SU-DHL-6 (cell line): ENCODE measurements at regions not wholly inside any gene's neighbourhood (a gene's known extent, or its start where the extent isn't known, plus 50 kb on each side); places are given as distances from the start of the nearest gene placed in this dataset.

ENCODE experiments used
- H2AFZ ChIP-seq: fragments of 200-600 bp; sonication (generic); 2 replicates; pipeline ENCODE4 v1.6.1; 2014; ENCODE audit warnings: low read depth, mild to moderate bottlenecking, moderate library complexity, mixed read lengths, antibody characterized with exemption, low read length; ENCODE audit not compliant: severe bottlenecking
- H3F3A ChIP-seq: fragments of 200-600 bp; shearing (Covaris generic); 2 replicates; pipeline ENCODE4 v1.6.0; 2016; ENCODE audit warnings: antibody characterized with exemption, mild to moderate bottlenecking; ENCODE audit not compliant: insufficient read depth
- H3K27ac ChIP-seq: fragments of 200-600 bp; sonication (generic); 2 replicates; pipeline ENCODE4 v1.5.1; 2016; ENCODE audit warnings: low read depth, mild to moderate bottlenecking, low read length, moderate library complexity, mixed read lengths
- H3K27me3 ChIP-seq: fragments of 200-600 bp; sonication (generic), shearing (Covaris generic); 2 replicates; pipeline ENCODE4 v1.6.0; 2014; ENCODE audit warnings: mild to moderate bottlenecking, low read length
- H3K36me3 ChIP-seq: fragments of 200-600 bp; sonication (generic); 2 replicates; pipeline ENCODE4 v1.6.1; 2014; ENCODE audit warnings: mild to moderate bottlenecking, low read length, mixed read lengths
- H3K4me2 ChIP-seq: fragments of 300-600, 200-600 bp; shearing (Covaris generic), sonication (generic); 2 replicates; pipeline ENCODE4 v1.6.0; 2014; ENCODE audit warnings: low read length, low read depth, mild to moderate bottlenecking; ENCODE audit not compliant: poor library complexity, severe bottlenecking
- H3K4me3 ChIP-seq: fragments of 200-600 bp; sonication (generic); 2 replicates; pipeline ENCODE4 v1.5.1; 2014; ENCODE audit warnings: antibody characterized with exemption, low read length, mild to moderate bottlenecking, mixed read lengths; ENCODE audit not compliant: insufficient read depth, poor library complexity, severe bottlenecking
- H3K79me2 ChIP-seq: fragments of 200-600 bp; sonication (generic); 2 replicates; pipeline ENCODE4 v1.6.1; 2014; ENCODE audit warnings: mild to moderate bottlenecking, low read length, moderate library complexity; ENCODE audit not compliant: insufficient read depth
- H3K9ac ChIP-seq: fragments of 200-600 bp; sonication (generic); 2 replicates; pipeline ENCODE4 v1.7.0; 2014; ENCODE audit warnings: mild to moderate bottlenecking, low read length
- H3K9me2 ChIP-seq: fragments of 200-600 bp; sonication (generic); replicated peaks from 2 replicates; pipeline ENCODE4 v1.6.1; 2014; ENCODE audit warnings: low read length; ENCODE audit not compliant: insufficient read depth
- H3K9me3 ChIP-seq: fragments of 200-600 bp; sonication (generic); 2 replicates; pipeline ENCODE4 v1.6.1; 2014; ENCODE audit warnings: low read length, mixed read lengths; ENCODE audit not compliant: insufficient read depth
- H4K20me1 ChIP-seq: fragments of 200-600 bp; sonication (generic); 2 replicates; pipeline ENCODE4 v1.6.1; 2014; ENCODE audit warnings: low read depth, mild to moderate bottlenecking, antibody characterized with exemption, low read length, moderate library complexity, mixed read lengths
- EZH2phosphoT487 ChIP-seq: fragments of 200-600 bp; sonication (generic), shearing (Covaris generic); conservative IDR thresholded peaks from 2 replicates; pipeline ENCODE4 v1.6.1; 2018; ENCODE audit warnings: mild to moderate bottlenecking, antibody characterized with exemption, low read length, moderate library complexity, mixed read lengths
- TF ChIP-seq, protein P1 (sequence below): fragments of 200-600 bp; sonication (generic); IDR thresholded peaks from one replicate; pipeline ENCODE4 v1.5.1; 2017; ENCODE audit warnings: antibody characterized with exemption, mild to moderate bottlenecking, low read length, moderate library complexity; ENCODE audit not compliant: insufficient read depth, poor library complexity, severe bottlenecking

DNA sequence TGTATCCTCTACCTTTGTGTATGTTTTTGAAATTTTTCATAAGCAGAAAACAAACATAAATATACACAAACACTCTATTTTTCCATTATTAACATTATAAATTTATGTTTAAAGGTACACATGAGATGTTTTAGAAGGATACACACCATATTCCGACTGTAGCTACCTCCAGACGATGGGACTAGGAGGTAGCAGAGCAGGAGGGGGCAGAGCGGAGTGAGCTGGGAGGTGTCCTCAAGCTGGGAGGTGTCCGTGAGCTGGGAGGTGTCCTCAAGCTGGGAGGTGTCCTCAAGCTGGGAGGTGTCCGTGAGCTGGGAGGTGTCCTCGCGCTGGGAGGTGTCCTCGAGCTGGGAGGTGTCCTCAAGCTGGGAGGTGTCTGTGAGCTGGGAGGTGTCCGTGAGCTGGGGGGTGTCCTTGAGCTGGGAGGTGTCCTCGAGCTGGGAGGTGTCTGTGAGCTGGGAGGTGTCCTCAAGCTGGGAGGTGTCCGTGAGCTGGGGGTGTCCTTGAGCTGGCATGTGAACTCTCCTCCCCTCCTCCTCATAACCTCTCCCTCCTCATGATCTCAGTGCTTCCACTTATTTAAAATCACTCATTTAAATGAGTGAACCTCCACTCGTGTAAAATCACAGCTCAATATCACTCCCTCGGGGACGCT, 346.9 kb upstream of the SFSWAP start:
- Histone ChIP-seq H4K20me1 (no peaks in the 10 kb centered on the region), H2AFZ (no peak overlapping the region), H3K79me2 (no peaks in the 10 kb centered on the region), H3K27ac (no peak overlapping the region), H3K9ac (no peak overlapping the region), H3K9me3 (no peaks in the 10 kb centered on the region), H3K4me3 (no peak overlapping the region), H3K9me2 (no peaks in the 10 kb centered on the region), H3F3A (no peaks in the 10 kb centered on the region), H3K27me3 (no peaks in the 10 kb centered on the region; the same call in 1 of the 2 replicates), H3K36me3 (no peaks in the 10 kb centered on the region), H3K4me2 (no peak overlapping the region)
- TF ChIP-seq, protein P1, sequence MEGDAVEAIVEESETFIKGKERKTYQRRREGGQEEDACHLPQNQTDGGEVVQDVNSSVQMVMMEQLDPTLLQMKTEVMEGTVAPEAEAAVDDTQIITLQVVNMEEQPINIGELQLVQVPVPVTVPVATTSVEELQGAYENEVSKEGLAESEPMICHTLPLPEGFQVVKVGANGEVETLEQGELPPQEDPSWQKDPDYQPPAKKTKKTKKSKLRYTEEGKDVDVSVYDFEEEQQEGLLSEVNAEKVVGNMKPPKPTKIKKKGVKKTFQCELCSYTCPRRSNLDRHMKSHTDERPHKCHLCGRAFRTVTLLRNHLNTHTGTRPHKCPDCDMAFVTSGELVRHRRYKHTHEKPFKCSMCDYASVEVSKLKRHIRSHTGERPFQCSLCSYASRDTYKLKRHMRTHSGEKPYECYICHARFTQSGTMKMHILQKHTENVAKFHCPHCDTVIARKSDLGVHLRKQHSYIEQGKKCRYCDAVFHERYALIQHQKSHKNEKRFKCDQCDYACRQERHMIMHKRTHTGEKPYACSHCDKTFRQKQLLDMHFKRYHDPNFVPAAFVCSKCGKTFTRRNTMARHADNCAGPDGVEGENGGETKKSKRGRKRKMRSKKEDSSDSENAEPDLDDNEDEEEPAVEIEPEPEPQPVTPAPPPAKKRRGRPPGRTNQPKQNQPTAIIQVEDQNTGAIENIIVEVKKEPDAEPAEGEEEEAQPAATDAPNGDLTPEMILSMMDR = no peak

DNA sequence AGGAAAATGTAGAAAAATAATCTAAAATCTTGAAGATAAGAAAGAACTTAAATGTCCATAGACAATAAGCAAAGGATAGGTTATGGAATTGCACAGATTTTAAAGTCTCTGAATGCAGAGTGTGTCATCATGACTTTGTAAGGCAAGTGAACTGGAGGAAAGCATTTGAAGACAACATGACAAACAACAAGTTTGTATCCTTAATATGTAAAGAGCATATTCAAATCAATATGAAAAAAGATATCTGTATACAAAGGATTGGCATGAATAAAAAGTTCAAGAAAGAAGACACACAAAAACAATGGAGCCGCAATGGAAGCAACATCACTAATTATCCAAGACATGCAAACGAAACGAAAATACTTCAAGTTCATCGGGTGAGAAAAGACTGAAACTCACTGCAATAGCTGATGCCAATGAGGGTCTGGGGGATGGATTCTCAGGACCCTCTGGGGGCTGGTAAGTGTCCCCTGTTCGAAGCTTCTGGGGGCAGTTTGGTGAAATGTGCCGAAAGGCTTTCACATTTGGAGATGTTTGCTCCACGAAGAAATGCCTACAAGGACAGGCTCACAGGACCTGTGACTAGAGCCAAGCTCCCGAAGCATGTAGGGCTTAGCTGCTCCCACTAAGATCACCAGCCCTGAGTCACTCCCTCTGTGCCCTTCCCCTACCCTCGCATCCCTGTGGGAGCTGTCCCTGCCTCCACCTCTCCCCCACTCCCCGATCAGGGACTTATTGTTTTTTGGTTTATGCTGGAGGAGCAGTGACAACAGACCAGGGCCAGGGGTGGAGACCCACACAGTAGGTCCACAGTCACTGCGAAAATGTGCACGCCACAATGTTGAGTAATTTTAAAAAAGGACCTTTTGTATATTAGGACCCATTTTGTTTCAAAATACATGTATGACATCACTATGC, 345.7 kb upstream of the SFSWAP start:
- no peaks in the 10 kb centered on the region for H4K20me1 ChIP-seq
- no peak for TF ChIP-seq EZH2phosphoT487
- TF ChIP-seq, protein P1 = no peak
- no peak overlapping the region for H3K27ac ChIP-seq
- H3K9ac ChIP-seq = no peak overlapping the region
- no peak overlapping the region for H2AFZ ChIP-seq
- no peaks in the 10 kb centered on the region for H3K9me3 ChIP-seq
- H3K27me3 ChIP-seq = no peaks in the 10 kb centered on the region; the same call in 1 of the 2 replicates
- no peak overlapping the region for H3K4me3 ChIP-seq
- H3K9me2 ChIP-seq = no peaks in the 10 kb centered on the region
- no peaks in the 10 kb centered on the region for H3K79me2 ChIP-seq
- no peaks in the 10 kb centered on the region for H3F3A ChIP-seq
- H3K4me2 ChIP-seq = no peak overlapping the region
- no peaks in the 10 kb centered on the region for H3K36me3 ChIP-seq

DNA sequence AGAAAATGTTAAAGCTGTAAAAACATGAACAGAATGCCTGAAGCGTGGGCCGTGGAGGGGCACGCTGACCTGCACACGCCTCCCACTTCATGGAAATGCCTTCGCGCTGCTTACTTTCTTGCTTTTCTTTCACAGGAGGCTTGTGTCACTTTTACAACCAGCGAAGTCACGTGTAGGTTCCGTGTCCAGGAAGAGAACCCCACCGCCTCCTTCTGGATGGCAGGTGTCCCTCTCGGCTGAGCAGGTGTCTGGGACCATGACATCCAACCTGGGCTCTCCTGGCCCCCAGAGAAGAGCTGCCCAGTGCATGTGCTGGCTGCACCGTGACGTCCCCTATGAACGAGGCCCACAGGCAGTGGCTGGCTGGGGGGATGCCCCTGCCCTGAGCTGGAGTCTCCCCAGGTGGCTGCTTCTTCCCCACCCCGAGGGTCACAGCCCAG, 345.0 kb upstream of the SFSWAP start:
- H2AFZ ChIP-seq = no peak overlapping the region

More for the DNA sequence above, 345.0 kb upstream of the SFSWAP start:
- Histone ChIP-seq H3K9me3 (no peaks in the 10 kb centered on the region), H3K4me3 (no peak overlapping the region), H3K27me3 (no peaks in the 10 kb centered on the region; the same call in 1 of the 2 replicates), H4K20me1 (no peaks in the 10 kb centered on the region), H3K9ac (no peak overlapping the region), H3K36me3 (no peaks in the 10 kb centered on the region), H3K9me2 (no peaks in the 10 kb centered on the region), H3K4me2 (no peak overlapping the region), H3K79me2 (no peaks in the 10 kb centered on the region), H3K27ac (no peak overlapping the region), H3F3A (no peaks in the 10 kb centered on the region)
- no peak for TF ChIP-seq EZH2phosphoT487
- TF ChIP-seq, protein P1 = no peak
